IMR-90 (cell line): ENCODE measurements at regions not wholly inside any gene's neighbourhood (a gene's known extent, or its start where the extent isn't known, plus 50 kb on each side); places are given as distances from the start of the nearest gene placed in this dataset.

Experiments
- ATAC-seq: fragments of 200-7000 bp; cut with Tn5 transposase; 2 replicates; pipeline ENCODE4 v1.9.1; 2020; ENCODE audit warnings: low read depth, mild to moderate bottlenecking, moderate library complexity
- BruUV-seq: library from RNA; stranded (reverse); fragments of 400-500 nt; replicated peaks from 2 replicates; lab custom pipeline; 2021; lab: Mats Ljungman, UMichigan
- CTCF ChIA-PET: fragments of 300-600 bp; formaldehyde crosslinking; extraction: SDS; loops from one replicate; lab custom pipeline; 2021; ENCODE audit warnings: antibody characterized with exemption; lab: Yijun Ruan, JAX
- POLR2A ChIA-PET: fragments of 300-600 bp; sonication (Branson Sonifier 250); formaldehyde crosslinking; loops from one replicate; lab custom pipeline; 2022; ENCODE audit warnings: antibody characterized with exemption; ENCODE audit not compliant: unreplicated experiment; lab: Charles Lee
- DNase-seq: peaks from one replicate; pipeline ENCODE4 v3.0.0; 2013
- H2AFZ ChIP-seq: replicated peaks from 2 replicates; pipeline ENCODE3; 2013; ENCODE audit warnings: low read length, mild to moderate bottlenecking; ENCODE audit not compliant: poor library complexity
- H2AK5ac ChIP-seq: 2 replicates; pipeline ENCODE4 v1.6.1; 2013; ENCODE audit warnings: low read depth, low read length, inconsistent platforms
- H2AK9ac ChIP-seq: replicated peaks from 2 replicates; pipeline ENCODE3; 2013; ENCODE audit warnings: mild to moderate bottlenecking, low read depth, low read length, moderate library complexity; ENCODE audit not compliant: poor library complexity
- H2BK120ac ChIP-seq: 2 replicates; pipeline ENCODE4 v1.6.1; 2013; ENCODE audit warnings: low read depth, low read length, inconsistent platforms
- H2BK15ac ChIP-seq: 3 replicates; pipeline ENCODE4 v1.6.1; 2013; ENCODE audit warnings: low read depth, low read length, inconsistent platforms
- H2BK20ac ChIP-seq: 2 replicates; pipeline ENCODE4 v1.6.1; 2013; ENCODE audit warnings: low read depth, mild to moderate bottlenecking, inconsistent platforms, low read length, moderate library complexity
- H2BK5ac ChIP-seq: 2 replicates; pipeline ENCODE4 v1.6.1; 2013; ENCODE audit warnings: mild to moderate bottlenecking, low read depth, low read length, inconsistent platforms; ENCODE audit not compliant: poor library complexity, severe bottlenecking
- H3K14ac ChIP-seq: replicated peaks from 2 replicates; pipeline ENCODE4 v1.6.1; 2013; ENCODE audit warnings: low read depth, low read length, inconsistent platforms
- H3K18ac ChIP-seq: 2 replicates; pipeline ENCODE4 v1.6.1; 2013; ENCODE audit warnings: low read depth, low read length, control low read depth
- H3K23ac ChIP-seq: 2 replicates; pipeline ENCODE4 v1.6.1; 2013; ENCODE audit warnings: low read depth, low read length, inconsistent platforms
- H3K27ac ChIP-seq: 2 replicates; pipeline ENCODE4 v1.5.1; 2013; ENCODE audit warnings: mild to moderate bottlenecking, control low read depth, low read length; ENCODE audit not compliant: insufficient read depth
- H3K27me3 ChIP-seq: 2 replicates; pipeline ENCODE4 v1.6.1; 2013; ENCODE audit warnings: low read length; ENCODE audit not compliant: control insufficient read depth, insufficient read depth
- H3K36me3 ChIP-seq: 2 replicates; pipeline ENCODE4 v1.6.1; 2013; ENCODE audit warnings: low read length, mixed read lengths; ENCODE audit not compliant: control insufficient read depth, insufficient read depth
- H3K4ac ChIP-seq: 2 replicates; pipeline ENCODE4 v1.6.1; 2013; ENCODE audit warnings: low read depth, low read length, inconsistent platforms
- H3K4me1 ChIP-seq: 2 replicates; pipeline ENCODE4 v1.6.1; 2013; ENCODE audit warnings: low read length, mixed read lengths; ENCODE audit not compliant: control insufficient read depth, insufficient read depth
- H3K4me2 ChIP-seq: 2 replicates; pipeline ENCODE4 v1.6.1; 2013; ENCODE audit warnings: low read depth, mild to moderate bottlenecking, control low read depth, low read length, moderate library complexity
- H3K4me3 ChIP-seq: 2 replicates; pipeline ENCODE4 v1.5.1; 2013; ENCODE audit warnings: low read depth, mild to moderate bottlenecking, control low read depth, low read length, moderate library complexity; ENCODE audit not compliant: insufficient read depth
- H3K56ac ChIP-seq: 2 replicates; pipeline ENCODE4 v1.6.1; 2013; ENCODE audit warnings: low read length, inconsistent platforms; ENCODE audit not compliant: insufficient read depth; ENCODE audit errors: extremely low read depth
- H3K79me1 ChIP-seq, 2 experiments: 2 replicates each; pipeline ENCODE4 v1.6.1; 2013; ENCODE audit warnings: low read length in 2 of 2, inconsistent platforms in 1 of 2, low read depth in 1 of 2
- H3K9ac ChIP-seq: 2 replicates; pipeline ENCODE4 v1.6.1; 2013; ENCODE audit warnings: low read depth, low read length, control low read depth
- H3K9me1 ChIP-seq: 2 replicates; pipeline ENCODE4 v1.6.1; 2013; ENCODE audit warnings: low read length, inconsistent platforms; ENCODE audit not compliant: insufficient read depth
- H3K9me3 ChIP-seq: 2 replicates; pipeline ENCODE4 v1.6.1; 2013; ENCODE audit warnings: low read length; ENCODE audit not compliant: control insufficient read depth, insufficient read depth
- H4K20me1 ChIP-seq: 2 replicates; pipeline ENCODE4 v1.6.1; 2013; ENCODE audit warnings: low read length, inconsistent platforms; ENCODE audit not compliant: insufficient read depth
- H4K5ac ChIP-seq: 2 replicates; pipeline ENCODE4 v1.6.1; 2013; ENCODE audit warnings: mild to moderate bottlenecking, low read depth, low read length, control low read depth
- H4K8ac ChIP-seq, 2 experiments: 2 replicates each; pipeline ENCODE4 v1.6.1; 2013; ENCODE audit warnings: low read depth in 2 of 2, low read length in 2 of 2, control low read depth in 1 of 2, inconsistent platforms in 1 of 2
- H4K91ac ChIP-seq: 2 replicates; pipeline ENCODE4 v1.6.1; 2013; ENCODE audit warnings: low read depth, low read length, inconsistent platforms; ENCODE audit not compliant: insufficient read depth
- BHLHE40 ChIP-seq: fragments of 150-350 bp; IDR thresholded peaks from 2 replicates; pipeline ENCODE4 v1.6.1; 2016; ENCODE audit warnings: mild to moderate bottlenecking, low read depth, low read length
- CHD1 ChIP-seq: IDR thresholded peaks from 2 replicates; pipeline ENCODE4 v1.6.1; 2012; ENCODE audit warnings: low read depth, low read length, improper control_type of control experiment
- MAFK ChIP-seq: IDR thresholded peaks from 2 replicates; pipeline ENCODE4 v1.6.1; 2012; ENCODE audit warnings: low read depth, low read length, improper control_type of control experiment
- MAZ ChIP-seq: IDR thresholded peaks from 2 replicates; pipeline ENCODE4 v1.6.1; 2012; ENCODE audit warnings: low read depth, mild to moderate bottlenecking, low read length, improper control_type of control experiment, moderate library complexity, borderline replicate concordance
- NFE2L2 ChIP-seq: fragments of 150-350 bp; IDR thresholded peaks from 2 replicates; pipeline ENCODE4 v1.6.1; 2016; ENCODE audit warnings: low read depth, mild to moderate bottlenecking, low read length
- POLR2A ChIP-seq: IDR thresholded peaks from 2 replicates; pipeline ENCODE4 v1.6.1; 2012; ENCODE audit warnings: mild to moderate bottlenecking, low read depth, low read length
- RAD21 ChIP-seq: IDR thresholded peaks from 2 replicates; pipeline ENCODE4 v1.6.1; 2012; ENCODE audit warnings: low read length, improper control_type of control experiment
- RCOR1 ChIP-seq: IDR thresholded peaks from 2 replicates; pipeline ENCODE4 v1.6.1; 2012; ENCODE audit warnings: mild to moderate bottlenecking, low read length, improper control_type of control experiment; ENCODE audit not compliant: insufficient replicate concordance
- SMC3 ChIP-seq: fragments of 150-350 bp; IDR thresholded peaks from 2 replicates; pipeline ENCODE4 v1.6.1; 2016; ENCODE audit warnings: low read depth, mild to moderate bottlenecking, antibody characterized with exemption, low read length, moderate library complexity
- WGBS, 2 experiments: methylation state at CpG; one replicate each; pipeline versions ENCODE4 v1.1.5 to v1.1.7; 2013; ENCODE audit warnings: missing lambda C conversion rate in 2 of 2; ENCODE audit not compliant: insufficient read length in 1 of 2; ENCODE audit errors: extremely low coverage in 2 of 2; 5-methylcytosine and 5-hydroxymethylcytosine counted together
- dilution Hi-C: fragments of 300-500 bp; cut with HindIII; formaldehyde crosslinking; loops from one replicate; pipeline ENCODE4 v1.14.3; 2018; ENCODE audit warnings: low sequenced_read_pairs; ENCODE audit not compliant: unreplicated experiment
- in situ Hi-C: fragments of 300-500 bp; cut with MboI; formaldehyde crosslinking; loops from 3 replicates; pipeline ENCODE4 v1.14.3; 2019; ENCODE audit warnings: low sequenced_read_pairs, inconsistent platforms, mixed read lengths
- intact Hi-C: fragments of 100-400 bp; cut with micrococcal nuclease; formaldehyde crosslinking; loops from 2 replicates; pipeline ENCODE4 v1.10.0; 2022
- TF ChIP-seq, protein P1 (sequence below): conservative IDR thresholded peaks from 2 replicates; pipeline ENCODE4 v1.5.1; 2012; ENCODE audit warnings: mild to moderate bottlenecking, low read depth, low read length, improper control_type of control experiment

DNA sequence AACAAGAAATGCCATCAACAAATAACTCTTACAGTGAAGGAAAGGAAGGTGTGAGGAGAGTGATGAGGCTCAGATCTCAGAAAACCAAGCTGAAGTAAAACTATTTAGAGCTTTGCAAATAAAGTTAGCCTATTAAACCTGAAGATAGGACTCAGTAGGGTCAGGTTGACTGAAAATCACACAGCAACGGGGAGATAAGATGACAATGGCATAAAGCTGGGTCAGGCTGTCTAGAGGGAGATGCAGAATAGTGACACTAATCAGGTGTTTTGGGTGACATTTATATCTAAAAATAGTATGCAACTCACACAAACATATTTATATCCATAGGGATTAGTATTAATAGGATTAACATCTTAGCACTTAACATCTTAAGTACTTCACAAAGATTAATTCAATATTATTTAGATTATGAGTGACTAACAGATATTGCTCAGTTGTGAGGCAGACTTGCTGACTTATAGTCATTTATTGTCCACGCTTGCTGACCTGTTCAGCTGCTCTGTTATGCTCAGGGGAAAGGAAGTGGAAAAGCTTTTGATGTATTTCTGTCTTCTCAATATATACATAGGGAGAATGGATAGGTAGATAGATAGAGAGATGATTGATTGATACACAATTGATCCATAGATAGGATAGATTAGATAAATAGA lies 130.7 kb upstream of the GUCY1A1 start:
- dilution Hi-C loops (no loop called here), in situ Hi-C loops (no loop called here), intact Hi-C loops (no loop called here)
- Histone ChIP-seq H3K9me1 (peaks cover 3% of the 10 kb centered on the region; the same call in 1 of the 2 replicates), H2AFZ (no peak overlapping the region), H4K91ac (no peak overlapping the region), H3K56ac (no peak overlapping the region), H3K9ac (no peak overlapping the region), H3K27ac (no peak overlapping the region), H3K9me3 (no peaks in the 10 kb centered on the region), H3K4me1 (peaks cover 4% of the 10 kb centered on the region; the same call in 1 of the 2 replicates), H2BK120ac (no peak overlapping the region), H2AK5ac (no peak overlapping the region), H2AK9ac (no peak overlapping the region), H3K4ac (no peak overlapping the region), H3K36me3 (no peaks in the 10 kb centered on the region), H3K4me2 (no peak overlapping the region), H4K8ac (no peak overlapping the region), H3K79me1 (no peaks in the 10 kb centered on the region), H2BK20ac (no peak overlapping the region), H3K14ac (no peak overlapping the region), H3K18ac (no peak overlapping the region; the same call in 1 of the 2 replicates), H3K27me3 (no peaks in the 10 kb centered on the region; the same call in 1 of the 2 replicates), H4K5ac (no peak overlapping the region), H2BK15ac (no peak overlapping the region), H3K23ac (no peak overlapping the region), H3K4me3 (no peak overlapping the region), H2BK5ac (no peak overlapping the region), H4K20me1 (no peaks in the 10 kb centered on the region)
- CTCF ChIA-PET, result no interaction called here
- WGBS, 2 experiments, result no CpG with 5 or more reads among the region's 2 CpGs
- no peak for TF ChIP-seq BHLHE40
- no peak for TF ChIP-seq CHD1
- no peak for TF ChIP-seq NFE2L2
- TF ChIP-seq, protein P1, sequence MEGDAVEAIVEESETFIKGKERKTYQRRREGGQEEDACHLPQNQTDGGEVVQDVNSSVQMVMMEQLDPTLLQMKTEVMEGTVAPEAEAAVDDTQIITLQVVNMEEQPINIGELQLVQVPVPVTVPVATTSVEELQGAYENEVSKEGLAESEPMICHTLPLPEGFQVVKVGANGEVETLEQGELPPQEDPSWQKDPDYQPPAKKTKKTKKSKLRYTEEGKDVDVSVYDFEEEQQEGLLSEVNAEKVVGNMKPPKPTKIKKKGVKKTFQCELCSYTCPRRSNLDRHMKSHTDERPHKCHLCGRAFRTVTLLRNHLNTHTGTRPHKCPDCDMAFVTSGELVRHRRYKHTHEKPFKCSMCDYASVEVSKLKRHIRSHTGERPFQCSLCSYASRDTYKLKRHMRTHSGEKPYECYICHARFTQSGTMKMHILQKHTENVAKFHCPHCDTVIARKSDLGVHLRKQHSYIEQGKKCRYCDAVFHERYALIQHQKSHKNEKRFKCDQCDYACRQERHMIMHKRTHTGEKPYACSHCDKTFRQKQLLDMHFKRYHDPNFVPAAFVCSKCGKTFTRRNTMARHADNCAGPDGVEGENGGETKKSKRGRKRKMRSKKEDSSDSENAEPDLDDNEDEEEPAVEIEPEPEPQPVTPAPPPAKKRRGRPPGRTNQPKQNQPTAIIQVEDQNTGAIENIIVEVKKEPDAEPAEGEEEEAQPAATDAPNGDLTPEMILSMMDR, result no peak
- TF ChIP-seq SMC3, result no peak
- no peak for TF ChIP-seq RAD21
- no peak for TF ChIP-seq MAFK
- no peak for TF ChIP-seq POLR2A
- TF ChIP-seq RCOR1, result no peak
- no peak for TF ChIP-seq MAZ
- ATAC-seq (no peak), DNase-seq (no peak)
- POLR2A ChIA-PET, result no interaction called here
- no TSS peak for BruUV-seq
